ENCODE measurements at regions not wholly inside any gene's neighbourhood (a gene's known extent, or its start where the extent isn't known, plus 50 kb on each side); places are given as distances from the start of the nearest gene placed in this dataset.

- Mint-ChIP-seq H3K27me3 (ENCODE audit: low read depth) (no peaks in the 10 kb centered on the region), H3K9me3 (no peaks in the 10 kb centered on the region), H3K4me1 (peaks cover 57% of the 10 kb centered on the region), H3K4me3 (no peak overlapping the region), H3K27ac (no peak overlapping the region), H3K36me3 (no peaks in the 10 kb centered on the region)
- no peak for DNase-seq (ENCODE audit: low spot score)
- POLR2A ChIA-PET = no interaction called here
- TF ChIP-seq NFYB (CRISPR knock-in tag; conservative IDR thresholded peaks at IDR 0.05; ENCODE audit: low read depth) (no peak), ATF6 (CRISPR knock-in tag; IDR thresholded peaks at IDR 0.05) (no peak)
- CTCF ChIA-PET = interaction anchor here (1.1 kb wide), 1 partner anchor 107 kb away, joined by 3 read pairs; no protein-coding TSS in a partner anchor
- ATAC-seq = no peak
These were observed 182.8 kb downstream of the FOXO1 start for GRCh38 chr13:40483601-40484000.

- H3K27ac Mint-ChIP-seq = no peak overlapping the region
- H3K9me3 Mint-ChIP-seq = no peaks in the 10 kb centered on the region
- TF ChIP-seq ATF3 (CRISPR knock-in tag; conservative IDR thresholded peaks at IDR 0.05) = no peak
- no peak for TF ChIP-seq ESRRA (CRISPR knock-in tag; IDR thresholded peaks at IDR 0.05; ENCODE audit: borderline replicate concordance)
- TF ChIP-seq AFF4 (CRISPR knock-in tag; IDR thresholded peaks at IDR 0.05; ENCODE audit: borderline replicate concordance) = no peak
- no peak for TF ChIP-seq FOXK1 (CRISPR knock-in tag; IDR thresholded peaks at IDR 0.05)
- no peak for TF ChIP-seq ZNF121 (CRISPR knock-in tag; IDR thresholded peaks at IDR 0.05)
- no peak for TF ChIP-seq ZNF138 (CRISPR knock-in tag; conservative IDR thresholded peaks at IDR 0.05)
- no peak for TF ChIP-seq ZNF219 (CRISPR knock-in tag; IDR thresholded peaks at IDR 0.05; ENCODE audit: borderline replicate concordance)
- TF ChIP-seq GABPB1 (CRISPR knock-in tag; IDR thresholded peaks at IDR 0.05) = no peak
- TF ChIP-seq ZNF671 (CRISPR knock-in tag; IDR thresholded peaks at IDR 0.05) = no peak
- no peak for TF ChIP-seq PREB (CRISPR knock-in tag; IDR thresholded peaks at IDR 0.05; ENCODE audit: borderline replicate concordance)
- no peak for TF ChIP-seq OVOL2 (CRISPR knock-in tag; IDR thresholded peaks at IDR 0.05; ENCODE audit: borderline replicate concordance)
- no peak for TF ChIP-seq TEAD1 (CRISPR knock-in tag; IDR thresholded peaks at IDR 0.05)
- no peak for TF ChIP-seq ERG (CRISPR knock-in tag; IDR thresholded peaks at IDR 0.05)
- TF ChIP-seq JUN (CRISPR knock-in tag; IDR thresholded peaks at IDR 0.05) = no peak
- TF ChIP-seq ZNF416 (CRISPR knock-in tag; IDR thresholded peaks at IDR 0.05) = no peak
- no peak for TF ChIP-seq ZBTB43 (CRISPR knock-in tag; IDR thresholded peaks at IDR 0.05)
- no peak for TF ChIP-seq TEAD4 (CRISPR knock-in tag; IDR thresholded peaks at IDR 0.05)
- no peak for TF ChIP-seq STAT6 (CRISPR knock-in tag; conservative IDR thresholded peaks at IDR 0.05; ENCODE audit: low read depth)
- no peak for TF ChIP-seq NR3C1 (CRISPR knock-in tag; conservative IDR thresholded peaks at IDR 0.05; ENCODE audit: low read depth)
- no peaks in the 10 kb centered on the region for H3K27me3 Mint-ChIP-seq (ENCODE audit: low read depth)
- no peak overlapping the region for H3K4me3 Mint-ChIP-seq
- DNase-seq (ENCODE audit: low spot score) = no peak
- CTCF ChIA-PET = interaction anchor here (1.1 kb wide), 1 partner anchor 107 kb away, joined by 3 read pairs; no protein-coding TSS in a partner anchor
- no peak for ATAC-seq
- H3K36me3 Mint-ChIP-seq = no peaks in the 10 kb centered on the region
- POLR2A ChIA-PET = no interaction called here
- peaks cover 51% of the 10 kb centered on the region for H3K4me1 Mint-ChIP-seq
These were observed 182.2 kb downstream of the FOXO1 start for GRCh38 chr13:40484101-40484800.
